Retinal pigment epithelial cell (primary cell): ENCODE measurements at regions not wholly inside any gene's neighbourhood (a gene's known extent, or its start where the extent isn't known, plus 50 kb on each side); places are given as distances from the start of the nearest gene placed in this dataset.
"Not testable (repeated sequence)": the region's sequence is repeated elsewhere in the genome, so short reads cannot be mapped to it uniquely, and the experiment has no call there.

Source experiments
- DNase-seq: peaks from one replicate; pipeline ENCODE4 v3.0.0-alpha.2; 2010; ENCODE audit warnings: low read depth
- H3K4me3 ChIP-seq: 2 replicates; pipeline ENCODE4 v1.5.1; 2011; ENCODE audit warnings: mild to moderate bottlenecking, low read length, control low read depth, moderate library complexity
- TF ChIP-seq, protein P1 (sequence below): conservative IDR thresholded peaks from 2 replicates; pipeline ENCODE4 v1.5.1; 2011; ENCODE audit warnings: low read depth, low read length, control low read depth, inconsistent platforms

DNA sequence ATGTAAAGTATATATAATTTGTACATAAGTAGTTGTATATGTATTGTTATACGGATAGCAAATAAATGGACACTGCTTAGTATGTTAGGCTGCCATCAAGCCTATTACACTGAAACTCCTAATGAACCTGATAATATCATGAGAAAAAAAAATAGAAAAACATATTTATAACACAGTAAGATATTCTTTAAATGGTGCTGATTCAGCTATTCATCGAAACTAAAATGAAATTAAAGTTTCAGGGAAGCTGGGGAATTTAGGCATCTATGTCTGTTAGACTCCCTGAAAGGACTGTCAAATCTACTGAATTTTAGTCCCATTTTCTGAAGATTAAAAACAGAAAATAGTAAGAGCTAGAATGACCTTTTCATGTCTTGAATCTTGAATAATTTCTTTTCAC, 647.1 kb upstream of the PABPC4L start:
- DNase-seq, result no peak
- H3K4me3 ChIP-seq, result no peak overlapping the region
- TF ChIP-seq, protein P1, sequence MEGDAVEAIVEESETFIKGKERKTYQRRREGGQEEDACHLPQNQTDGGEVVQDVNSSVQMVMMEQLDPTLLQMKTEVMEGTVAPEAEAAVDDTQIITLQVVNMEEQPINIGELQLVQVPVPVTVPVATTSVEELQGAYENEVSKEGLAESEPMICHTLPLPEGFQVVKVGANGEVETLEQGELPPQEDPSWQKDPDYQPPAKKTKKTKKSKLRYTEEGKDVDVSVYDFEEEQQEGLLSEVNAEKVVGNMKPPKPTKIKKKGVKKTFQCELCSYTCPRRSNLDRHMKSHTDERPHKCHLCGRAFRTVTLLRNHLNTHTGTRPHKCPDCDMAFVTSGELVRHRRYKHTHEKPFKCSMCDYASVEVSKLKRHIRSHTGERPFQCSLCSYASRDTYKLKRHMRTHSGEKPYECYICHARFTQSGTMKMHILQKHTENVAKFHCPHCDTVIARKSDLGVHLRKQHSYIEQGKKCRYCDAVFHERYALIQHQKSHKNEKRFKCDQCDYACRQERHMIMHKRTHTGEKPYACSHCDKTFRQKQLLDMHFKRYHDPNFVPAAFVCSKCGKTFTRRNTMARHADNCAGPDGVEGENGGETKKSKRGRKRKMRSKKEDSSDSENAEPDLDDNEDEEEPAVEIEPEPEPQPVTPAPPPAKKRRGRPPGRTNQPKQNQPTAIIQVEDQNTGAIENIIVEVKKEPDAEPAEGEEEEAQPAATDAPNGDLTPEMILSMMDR, result no peak

DNA sequence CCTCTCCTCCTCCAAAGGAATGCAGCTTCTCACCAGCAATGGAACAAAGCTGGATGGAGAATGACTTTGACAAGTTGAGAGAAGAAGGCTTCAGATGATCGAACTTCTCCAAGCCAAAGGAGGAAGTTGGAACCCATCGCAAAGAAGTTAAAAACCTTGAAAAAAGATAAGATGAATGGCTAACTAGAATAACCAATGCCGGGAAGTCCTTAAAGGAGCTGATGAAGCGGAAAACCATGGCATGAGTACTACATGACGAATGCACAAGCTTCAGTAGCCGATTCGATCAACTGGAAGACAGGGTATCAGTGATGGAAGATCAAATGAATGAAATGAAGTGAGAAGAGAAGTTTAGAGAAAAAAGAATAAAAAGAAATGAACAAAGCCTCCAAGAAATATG, 629.2 kb upstream of the PABPC4L start:
- not testable (repeated sequence) for DNase-seq, H3K4me3 ChIP-seq

DNA sequence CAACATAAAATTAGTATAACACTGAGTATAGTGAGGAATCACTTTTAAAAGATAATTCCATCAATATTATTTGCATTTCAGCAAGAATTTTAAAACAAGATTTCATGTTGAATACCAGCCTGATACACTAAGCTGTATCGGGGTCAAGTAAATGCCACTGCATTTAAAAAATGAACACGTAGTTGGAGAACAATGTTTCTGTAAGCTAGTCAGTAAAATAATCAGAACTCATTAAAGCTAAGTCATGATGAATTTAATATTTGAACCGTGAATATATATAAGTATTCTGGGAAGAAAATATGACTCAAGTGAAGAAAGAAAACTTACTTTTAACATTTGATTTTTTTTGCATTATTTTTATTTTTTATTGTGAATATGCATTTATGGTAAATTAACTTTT, 611.0 kb upstream of the PABPC4L start:
- TF ChIP-seq, protein P1, result no peak
- H3K4me3 ChIP-seq, result no peak overlapping the region
- DNase-seq, result peak; percentile 80

DNA sequence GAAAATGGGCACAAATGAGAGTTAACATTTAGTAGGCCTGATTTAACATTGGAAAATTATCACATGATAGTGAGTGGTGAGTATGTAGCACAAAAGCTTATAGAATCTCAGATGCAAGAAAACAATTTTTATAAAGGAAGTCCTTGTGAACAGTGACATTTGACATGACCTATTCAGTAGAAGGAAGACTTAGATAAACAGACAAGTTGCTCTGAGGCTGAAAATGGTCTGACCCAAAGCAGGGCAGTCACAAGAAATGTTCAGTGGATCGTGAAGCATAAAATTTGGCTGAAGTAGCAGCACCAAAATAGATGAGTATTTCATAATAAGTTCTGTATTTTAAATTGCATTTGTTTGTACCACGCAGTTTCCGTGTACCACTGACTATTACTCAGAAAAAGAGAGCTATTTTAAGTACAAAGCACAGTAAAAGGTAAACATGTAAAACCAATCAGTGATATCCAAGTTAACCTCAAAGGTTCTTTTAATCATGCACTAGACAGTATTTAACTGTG, 605.7 kb upstream of the PABPC4L start:
- no peak overlapping the region for H3K4me3 ChIP-seq
- TF ChIP-seq, protein P1, result no peak
- peak; percentile 27 for DNase-seq

DNA sequence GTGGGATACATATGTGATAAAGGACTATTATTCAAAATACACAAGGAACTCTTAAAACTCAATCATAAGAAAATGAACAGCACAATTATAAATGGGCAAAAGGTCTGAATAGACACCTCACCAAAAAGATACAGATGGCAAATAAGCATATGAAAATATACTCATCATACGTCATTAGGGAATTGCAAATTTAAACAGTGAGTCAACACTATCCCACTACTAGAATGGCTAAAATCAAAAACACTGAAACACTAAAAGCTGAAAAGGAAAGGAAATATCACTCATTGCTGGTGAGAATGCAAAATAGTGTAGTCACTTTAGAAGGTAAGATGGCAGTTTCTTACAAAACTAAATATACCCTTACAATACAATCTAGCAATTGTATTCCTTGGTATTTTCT, 597.0 kb upstream of the PABPC4L start:
- H3K4me3 ChIP-seq, result no peak overlapping the region
- DNase-seq, result no peak
- TF ChIP-seq, protein P1, result no peak

DNA sequence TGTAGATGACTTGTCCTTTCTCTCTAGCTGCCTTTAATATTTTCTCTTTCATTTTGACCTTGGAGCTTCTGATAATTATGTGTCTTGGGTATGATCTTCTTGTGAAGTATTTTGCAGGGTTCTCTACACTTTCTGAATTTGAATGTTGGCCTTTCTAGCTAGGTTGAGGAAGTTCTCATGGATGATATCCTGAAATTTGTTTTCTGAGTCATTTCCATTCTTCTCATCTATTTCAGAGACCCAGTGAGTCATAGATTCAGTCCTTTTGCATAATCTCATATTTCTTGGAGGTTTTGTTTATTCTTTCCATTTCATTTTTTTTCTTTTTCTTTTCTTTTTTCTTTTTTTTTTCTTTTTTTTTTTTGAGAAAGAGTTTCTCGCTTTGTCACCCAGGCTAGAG, 585.7 kb upstream of the PABPC4L start:
- no peak for DNase-seq
- TF ChIP-seq, protein P1, result no peak
- H3K4me3 ChIP-seq, result no peak overlapping the region

DNA sequence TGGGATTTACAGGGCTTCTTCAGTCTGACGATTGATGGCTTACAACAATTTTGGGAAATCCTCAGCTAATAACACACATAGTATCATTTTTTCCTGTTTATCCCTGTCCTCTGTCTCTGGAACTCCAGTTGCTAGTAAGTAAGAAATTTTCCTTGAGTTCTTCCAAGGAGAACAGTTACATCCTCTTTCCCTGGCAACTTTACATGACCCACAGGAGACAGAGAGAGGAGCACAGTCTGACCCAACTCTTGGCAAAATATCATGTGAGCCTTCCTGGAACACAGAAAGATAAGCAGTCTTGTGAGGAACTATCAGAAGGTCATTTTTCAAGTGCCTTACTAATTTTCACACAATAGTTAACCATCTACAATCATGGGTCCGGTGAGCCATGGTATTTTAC, 578.7 kb upstream of the PABPC4L start:
- TF ChIP-seq, protein P1, result no peak
- no peak for DNase-seq

DNA sequence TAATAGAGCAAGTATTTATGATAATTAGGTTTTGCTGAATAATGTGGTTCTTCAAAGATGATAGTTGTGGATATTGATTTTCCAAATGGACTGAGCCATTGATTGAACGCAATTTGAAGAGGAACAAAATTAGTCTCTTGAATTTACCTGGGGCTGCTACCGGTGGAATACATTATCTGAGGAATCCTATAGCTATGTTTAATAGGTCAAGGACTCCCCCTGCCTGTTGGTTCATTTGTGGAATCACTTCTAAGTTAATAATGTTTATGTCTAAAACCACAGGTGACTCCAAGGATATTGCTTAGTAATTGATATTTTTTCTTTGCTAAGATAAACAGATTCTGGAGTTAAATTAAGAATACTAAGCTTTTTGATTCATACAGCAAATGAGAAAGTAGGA, 576.0 kb upstream of the PABPC4L start:
- DNase-seq, result no peak
- H3K4me3 ChIP-seq, result no peak overlapping the region
- TF ChIP-seq, protein P1, result peak; percentile 37

More for the DNA sequence above, 578.7 kb upstream of the PABPC4L start:
- H3K4me3 ChIP-seq, result no peak overlapping the region
